HepG2 (cell line): ENCODE measurements at regions not wholly inside any gene's neighbourhood (a gene's known extent, or its start where the extent isn't known, plus 50 kb on each side); places are given as distances from the start of the nearest gene placed in this dataset.

Experiments
- ATAC-seq: fragments of 200-7000 bp; cut with Tn5 transposase; 3 replicates; pipeline ENCODE4 v1.9.1; 2020; ENCODE audit warnings: mild to moderate bottlenecking, moderate library complexity
- BruUV-seq: library from RNA; stranded (reverse); fragments of 400-500 nt; replicated peaks from 2 replicates; lab custom pipeline; 2021; lab: Mats Ljungman, UMichigan
- CTCF ChIA-PET: fragments of 300-600 bp; formaldehyde crosslinking; extraction: SDS; loops from one replicate; lab custom pipeline; 2021; ENCODE audit warnings: low total read pairs, inconsistent platforms, low intra/inter-chr PET ratio; lab: Yijun Ruan, JAX
- POLR2A ChIA-PET: fragments of 350-600 bp; sonication (Branson Sonifier 250); formaldehyde crosslinking; loops from one replicate; lab custom pipeline; 2020; ENCODE audit warnings: antibody characterized with exemption, inconsistent platforms; lab: Yijun Ruan, JAX
- DNase-seq: peaks from one replicate; pipeline ENCODE4 v3.0.0-alpha.2; 2015; ENCODE audit warnings: low spot score
- FAIRE-seq: peaks from 3 replicates; lab custom pipeline; 2011; peaks lifted over from hg19 to GRCh38; lab: Jason Lieb, UNC
- H2AFZ ChIP-seq: one replicate; pipeline ENCODE4 v1.6.1; 2011; ENCODE audit warnings: low read length, inconsistent platforms
- H3K27ac ChIP-seq: fragments of 300-600 bp; 3 replicates; pipeline ENCODE4 v1.8.0; 2011; ENCODE audit warnings: mixed run types, mild to moderate bottlenecking, mixed read lengths, low read length, inconsistent platforms; ENCODE audit not compliant: insufficient read depth; ENCODE audit errors: extremely low read length
- H3K27me3 ChIP-seq, 2 experiments: fragments of 200-600 bp in 1 of 2; 2 replicates in 1 of 2; 3 replicates in 1 of 2; pipeline versions ENCODE4 v1.6.0 to v1.8.0; 2011; ENCODE audit warnings: low read length in 2 of 2, mild to moderate bottlenecking in 2 of 2, moderate library complexity in 2 of 2, inconsistent platforms in 1 of 2; ENCODE audit not compliant: insufficient read depth in 2 of 2, control insufficient read depth in 1 of 2
- H3K36me3 ChIP-seq, 2 experiments: fragments of 200-600 bp in 1 of 2; replicated peaks in 1 of 2; 2 replicates in 1 of 2; 3 replicates in 1 of 2; pipeline versions ENCODE4 v1.5.1 to v1.8.0; 2011; ENCODE audit warnings: low read length in 2 of 2, inconsistent platforms in 1 of 2; ENCODE audit not compliant: insufficient read depth in 2 of 2, control insufficient read depth in 1 of 2
- H3K4me1 ChIP-seq: 2 replicates; pipeline ENCODE4 v1.5.1; 2012; ENCODE audit warnings: low read length, inconsistent platforms; ENCODE audit not compliant: insufficient read depth
- H3K4me2 ChIP-seq: 2 replicates; pipeline ENCODE4 v1.6.0; 2011; ENCODE audit warnings: low read depth, low read length, inconsistent platforms
- H3K4me3 ChIP-seq, 3 experiments: fragments of 200-600 bp in 1 of 3; sonication (generic), shearing (Covaris generic) in 1 of 3; replicated peaks in 1 of 3; 2 replicates each; pipeline ENCODE4 v1.5.1; 2011 to 2016; ENCODE audit warnings: low read length in 3 of 3, inconsistent platforms in 2 of 3, low read depth in 2 of 3, mild to moderate bottlenecking in 2 of 3, control low read depth in 1 of 3, mixed read lengths in 1 of 3; ENCODE audit not compliant: insufficient read depth in 1 of 3
- H3K79me2 ChIP-seq: one replicate; pipeline ENCODE4 v1.6.1; 2011; ENCODE audit warnings: low read length, inconsistent platforms; ENCODE audit not compliant: insufficient read depth
- H3K9ac ChIP-seq: 2 replicates; pipeline ENCODE4 v1.6.0; 2011; ENCODE audit warnings: mild to moderate bottlenecking, low read depth, low read length, inconsistent platforms; ENCODE audit not compliant: insufficient read depth
- H3K9me3 ChIP-seq: 2 replicates; pipeline ENCODE4 v1.5.1; 2012; ENCODE audit warnings: mild to moderate bottlenecking, low read length
- H4K20me1 ChIP-seq: 2 replicates; pipeline ENCODE4 v1.6.0; 2011; ENCODE audit warnings: inconsistent platforms, mild to moderate bottlenecking, low read length, moderate library complexity; ENCODE audit not compliant: insufficient read depth
- GATA4 ChIP-seq: sonication (generic); IDR thresholded peaks from 2 replicates; pipeline ENCODE4 v1.6.1; 2016; ENCODE audit warnings: antibody characterized with exemption, low read depth, borderline replicate concordance
- ZKSCAN1 ChIP-seq: fragments of 150-350 bp; IDR thresholded peaks from 2 replicates; pipeline ENCODE4 v1.6.1; 2014; ENCODE audit warnings: low read length
- ZNF350 ChIP-seq: sonication (generic); formaldehyde crosslinking; IDR thresholded peaks from 2 replicates; pipeline ENCODE4 v1.4.0; 2020; ENCODE audit warnings: mild to moderate bottlenecking, low read depth, missing genetic modification reagents, borderline replicate concordance
- WGBS: methylation state at CpG from one replicate; pipeline ENCODE4 v1.1.6; 2017; ENCODE audit warnings: low lambda C conversion rate; 5-methylcytosine and 5-hydroxymethylcytosine counted together
- in situ Hi-C: cut with HindIII; loops from 2 replicates; pipeline ENCODE4 v1.10.0; 2017; ENCODE audit warnings: low pct_unique_long_range_greater_than_20kb; ENCODE audit not compliant: extremely low pct_ligation_motif_present
- intact Hi-C: fragments of 100-400 bp; cut with micrococcal nuclease; formaldehyde crosslinking; loops from one replicate; pipeline ENCODE4 v1.10.0; 2022; ENCODE audit not compliant: unreplicated experiment
- TF ChIP-seq, protein P1 (sequence below), 2 experiments: sonication (generic) in 1 of 2; formaldehyde crosslinking in 1 of 2; IDR thresholded peaks; 2 replicates each; pipeline versions ENCODE4 v1.6.1 to v1.9.0; 2014 to 2022; ENCODE audit warnings: antibody characterized with exemption in 1 of 2, borderline replicate concordance in 1 of 2, inconsistent platforms in 1 of 2, low read depth in 1 of 2, missing genetic modification reagents in 1 of 2
- TF ChIP-seq, protein P2 (sequence below): sonication (generic); formaldehyde crosslinking; IDR thresholded peaks from 2 replicates; pipeline ENCODE4 v1.8.1; 2022; ENCODE audit warnings: low read depth, mild to moderate bottlenecking, missing genetic modification reagents

DNA sequence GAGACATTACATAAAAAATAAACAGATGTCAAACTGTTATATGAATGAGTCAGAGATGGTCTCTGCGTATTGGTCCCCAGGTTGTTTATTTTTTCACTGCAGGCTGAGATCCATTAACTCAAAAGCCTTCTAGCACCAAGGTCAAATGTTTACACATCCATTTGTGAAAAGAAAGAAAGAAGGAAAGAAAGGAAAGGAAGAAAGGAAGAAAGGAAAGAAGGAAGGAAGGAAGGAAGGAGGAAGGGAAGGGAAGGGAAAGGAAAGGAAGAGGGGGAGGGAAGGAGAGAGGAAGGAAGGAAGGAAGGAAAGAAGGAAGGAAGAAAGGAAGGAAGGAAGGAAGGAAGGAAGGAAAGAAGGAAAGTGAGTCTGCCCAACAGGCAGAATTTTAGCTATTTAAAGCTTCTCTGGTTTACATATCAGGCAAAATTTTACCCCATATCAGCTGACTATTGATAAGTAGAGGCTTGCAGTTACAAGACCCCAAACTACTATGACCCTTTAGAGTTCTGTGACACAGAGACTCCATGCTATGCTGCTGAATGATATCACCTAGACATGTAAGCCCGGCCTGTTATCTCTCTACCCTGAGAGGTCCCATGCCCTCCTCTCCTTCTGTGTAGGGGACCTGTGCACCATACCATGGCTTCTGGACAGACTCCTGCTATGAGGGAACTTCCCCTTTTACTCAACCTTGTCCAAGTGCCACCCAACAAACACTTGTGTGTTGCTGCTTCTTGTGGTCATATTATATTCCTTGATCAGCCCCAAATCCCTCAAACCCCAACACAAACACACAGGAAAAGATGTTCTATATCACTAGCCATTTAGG lies 59.0 kb downstream of the DRD1 start:
- Histone ChIP-seq H3K9ac (no peak overlapping the region), H3K79me2 (no peaks in the 10 kb centered on the region), H3K27ac (no peak overlapping the region), H3K4me3 (no peak overlapping the region), H3K27me3 (no peaks in the 10 kb centered on the region; a peak in 1 of 5 replicates), H4K20me1 (no peaks in the 10 kb centered on the region), H3K9me3 (no peaks in the 10 kb centered on the region), H3K4me2 (no peak overlapping the region), H3K4me1 (no peaks in the 10 kb centered on the region), H3K36me3 (no peaks in the 10 kb centered on the region), H2AFZ (no peak overlapping the region)
- FAIRE-seq = no peak
- no TSS peak for BruUV-seq
- in situ Hi-C loops = no loop called here
- CTCF ChIA-PET = no interaction called here
- no peak for DNase-seq
- POLR2A ChIA-PET = no interaction called here
- ATAC-seq = no peak
- TF ChIP-seq ZKSCAN1 (no peak), ZNF350 (CRISPR knock-in tag) (no peak), GATA4 (no peak)
- TF ChIP-seq, protein P1, sequence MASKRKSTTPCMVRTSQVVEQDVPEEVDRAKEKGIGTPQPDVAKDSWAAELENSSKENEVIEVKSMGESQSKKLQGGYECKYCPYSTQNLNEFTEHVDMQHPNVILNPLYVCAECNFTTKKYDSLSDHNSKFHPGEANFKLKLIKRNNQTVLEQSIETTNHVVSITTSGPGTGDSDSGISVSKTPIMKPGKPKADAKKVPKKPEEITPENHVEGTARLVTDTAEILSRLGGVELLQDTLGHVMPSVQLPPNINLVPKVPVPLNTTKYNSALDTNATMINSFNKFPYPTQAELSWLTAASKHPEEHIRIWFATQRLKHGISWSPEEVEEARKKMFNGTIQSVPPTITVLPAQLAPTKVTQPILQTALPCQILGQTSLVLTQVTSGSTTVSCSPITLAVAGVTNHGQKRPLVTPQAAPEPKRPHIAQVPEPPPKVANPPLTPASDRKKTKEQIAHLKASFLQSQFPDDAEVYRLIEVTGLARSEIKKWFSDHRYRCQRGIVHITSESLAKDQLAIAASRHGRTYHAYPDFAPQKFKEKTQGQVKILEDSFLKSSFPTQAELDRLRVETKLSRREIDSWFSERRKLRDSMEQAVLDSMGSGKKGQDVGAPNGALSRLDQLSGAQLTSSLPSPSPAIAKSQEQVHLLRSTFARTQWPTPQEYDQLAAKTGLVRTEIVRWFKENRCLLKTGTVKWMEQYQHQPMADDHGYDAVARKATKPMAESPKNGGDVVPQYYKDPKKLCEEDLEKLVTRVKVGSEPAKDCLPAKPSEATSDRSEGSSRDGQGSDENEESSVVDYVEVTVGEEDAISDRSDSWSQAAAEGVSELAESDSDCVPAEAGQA (IDR thresholded peaks at IDR 0.05; ENCODE audit: low read depth) = no peak
- TF ChIP-seq, protein P1 (CRISPR knock-in tag; IDR thresholded peaks at IDR 0.05; ENCODE audit: borderline replicate concordance) = no peak
- TF ChIP-seq, protein P2, sequence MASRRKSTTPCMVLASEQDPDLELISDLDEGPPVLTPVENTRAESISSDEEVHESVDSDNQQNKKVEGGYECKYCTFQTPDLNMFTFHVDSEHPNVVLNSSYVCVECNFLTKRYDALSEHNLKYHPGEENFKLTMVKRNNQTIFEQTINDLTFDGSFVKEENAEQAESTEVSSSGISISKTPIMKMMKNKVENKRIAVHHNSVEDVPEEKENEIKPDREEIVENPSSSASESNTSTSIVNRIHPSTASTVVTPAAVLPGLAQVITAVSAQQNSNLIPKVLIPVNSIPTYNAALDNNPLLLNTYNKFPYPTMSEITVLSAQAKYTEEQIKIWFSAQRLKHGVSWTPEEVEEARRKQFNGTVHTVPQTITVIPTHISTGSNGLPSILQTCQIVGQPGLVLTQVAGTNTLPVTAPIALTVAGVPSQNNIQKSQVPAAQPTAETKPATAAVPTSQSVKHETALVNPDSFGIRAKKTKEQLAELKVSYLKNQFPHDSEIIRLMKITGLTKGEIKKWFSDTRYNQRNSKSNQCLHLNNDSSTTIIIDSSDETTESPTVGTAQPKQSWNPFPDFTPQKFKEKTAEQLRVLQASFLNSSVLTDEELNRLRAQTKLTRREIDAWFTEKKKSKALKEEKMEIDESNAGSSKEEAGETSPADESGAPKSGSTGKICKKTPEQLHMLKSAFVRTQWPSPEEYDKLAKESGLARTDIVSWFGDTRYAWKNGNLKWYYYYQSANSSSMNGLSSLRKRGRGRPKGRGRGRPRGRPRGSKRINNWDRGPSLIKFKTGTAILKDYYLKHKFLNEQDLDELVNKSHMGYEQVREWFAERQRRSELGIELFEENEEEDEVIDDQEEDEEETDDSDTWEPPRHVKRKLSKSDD (CRISPR knock-in tag) = no peak
- 0% methylated on average over 2 of the region's 2 CpGs for WGBS
- intact Hi-C loops = no loop called here
